NCI-H82 (cell line): ENCODE measurements at regions not wholly inside any gene's neighbourhood (a gene's known extent, or its start where the extent isn't known, plus 50 kb on each side); places are given as distances from the start of the nearest gene placed in this dataset.

Experiments used
- DNase-seq: peaks from one replicate; lab custom pipeline; 2025; lab: John Stamatoyannopoulos, UW

GRCh38 chr10:22766693-22767092 is 52.3 kb upstream of the PIP4K2A start:
- DNase-seq = no peak

- no peak for DNase-seq
Observed at GRCh38 chr10:22765660-22766547, 51.5 kb upstream of the PIP4K2A start.

- no peak for DNase-seq
Observed at GRCh38 chr10:22764639-22765038, 50.3 kb upstream of the PIP4K2A start.
